HepG2 (cell line): ENCODE measurements at regions not wholly inside any gene's neighbourhood (a gene's known extent, or its start where the extent isn't known, plus 50 kb on each side); places are given as distances from the start of the nearest gene placed in this dataset.

Source experiments
- ATAC-seq: fragments of 200-7000 bp; cut with Tn5 transposase; 3 replicates; pipeline ENCODE4 v1.9.1; 2020; ENCODE audit warnings: mild to moderate bottlenecking, moderate library complexity
- BruUV-seq: library from RNA; stranded (reverse); fragments of 400-500 nt; replicated peaks from 2 replicates; lab custom pipeline; 2021; lab: Mats Ljungman, UMichigan
- CTCF ChIA-PET: fragments of 300-600 bp; formaldehyde crosslinking; extraction: SDS; loops from one replicate; lab custom pipeline; 2021; ENCODE audit warnings: low total read pairs, inconsistent platforms, low intra/inter-chr PET ratio; lab: Yijun Ruan, JAX
- POLR2A ChIA-PET: fragments of 350-600 bp; sonication (Branson Sonifier 250); formaldehyde crosslinking; loops from one replicate; lab custom pipeline; 2020; ENCODE audit warnings: antibody characterized with exemption, inconsistent platforms; lab: Yijun Ruan, JAX
- DNase-seq: peaks from one replicate; pipeline ENCODE4 v3.0.0-alpha.2; 2015; ENCODE audit warnings: low spot score
- FAIRE-seq: peaks from 3 replicates; lab custom pipeline; 2011; peaks lifted over from hg19 to GRCh38; lab: Jason Lieb, UNC
- H2AFZ ChIP-seq: one replicate; pipeline ENCODE4 v1.6.1; 2011; ENCODE audit warnings: low read length, inconsistent platforms
- H3K27ac ChIP-seq: fragments of 300-600 bp; 3 replicates; pipeline ENCODE4 v1.8.0; 2011; ENCODE audit warnings: mixed run types, mild to moderate bottlenecking, mixed read lengths, low read length, inconsistent platforms; ENCODE audit not compliant: insufficient read depth; ENCODE audit errors: extremely low read length
- H3K27me3 ChIP-seq, 2 experiments: fragments of 200-600 bp in 1 of 2; 2 replicates in 1 of 2; 3 replicates in 1 of 2; pipeline versions ENCODE4 v1.6.0 to v1.8.0; 2011; ENCODE audit warnings: low read length in 2 of 2, mild to moderate bottlenecking in 2 of 2, moderate library complexity in 2 of 2, inconsistent platforms in 1 of 2; ENCODE audit not compliant: insufficient read depth in 2 of 2, control insufficient read depth in 1 of 2
- H3K36me3 ChIP-seq, 2 experiments: fragments of 200-600 bp in 1 of 2; replicated peaks in 1 of 2; 2 replicates in 1 of 2; 3 replicates in 1 of 2; pipeline versions ENCODE4 v1.5.1 to v1.8.0; 2011; ENCODE audit warnings: low read length in 2 of 2, inconsistent platforms in 1 of 2; ENCODE audit not compliant: insufficient read depth in 2 of 2, control insufficient read depth in 1 of 2
- H3K4me1 ChIP-seq: 2 replicates; pipeline ENCODE4 v1.5.1; 2012; ENCODE audit warnings: low read length, inconsistent platforms; ENCODE audit not compliant: insufficient read depth
- H3K4me2 ChIP-seq: 2 replicates; pipeline ENCODE4 v1.6.0; 2011; ENCODE audit warnings: low read depth, low read length, inconsistent platforms
- H3K4me3 ChIP-seq, 3 experiments: fragments of 200-600 bp in 1 of 3; sonication (generic), shearing (Covaris generic) in 1 of 3; replicated peaks in 1 of 3; 2 replicates each; pipeline ENCODE4 v1.5.1; 2011 to 2016; ENCODE audit warnings: low read length in 3 of 3, inconsistent platforms in 2 of 3, low read depth in 2 of 3, mild to moderate bottlenecking in 2 of 3, control low read depth in 1 of 3, mixed read lengths in 1 of 3; ENCODE audit not compliant: insufficient read depth in 1 of 3
- H3K79me2 ChIP-seq: one replicate; pipeline ENCODE4 v1.6.1; 2011; ENCODE audit warnings: low read length, inconsistent platforms; ENCODE audit not compliant: insufficient read depth
- H3K9ac ChIP-seq: 2 replicates; pipeline ENCODE4 v1.6.0; 2011; ENCODE audit warnings: mild to moderate bottlenecking, low read depth, low read length, inconsistent platforms; ENCODE audit not compliant: insufficient read depth
- H3K9me3 ChIP-seq: 2 replicates; pipeline ENCODE4 v1.5.1; 2012; ENCODE audit warnings: mild to moderate bottlenecking, low read length
- H4K20me1 ChIP-seq: 2 replicates; pipeline ENCODE4 v1.6.0; 2011; ENCODE audit warnings: inconsistent platforms, mild to moderate bottlenecking, low read length, moderate library complexity; ENCODE audit not compliant: insufficient read depth
- KDM3A ChIP-seq: IDR thresholded peaks from 2 replicates; pipeline ENCODE4 v1.6.1; 2018; ENCODE audit warnings: low read depth, missing compliant biosample characterization
- PCBP1 ChIP-seq: fragments of 200-400 bp; formaldehyde crosslinking; IDR thresholded peaks from 2 replicates; pipeline ENCODE4 v1.6.1; 2017; ENCODE audit warnings: mild to moderate bottlenecking, low read depth, low read length, borderline replicate concordance
- PLRG1 ChIP-seq: fragments of 450-650 bp; conservative IDR thresholded peaks from 2 replicates; pipeline ENCODE4 v1.6.1; 2016
- POLR2AphosphoS2 ChIP-seq: IDR thresholded peaks from 2 replicates; pipeline ENCODE4 v1.6.1; 2011; ENCODE audit warnings: low read depth, low read length, improper control_type of control experiment
- POLR2AphosphoS5 ChIP-seq: IDR thresholded peaks from 2 replicates; pipeline ENCODE4 v1.6.1; 2012; ENCODE audit warnings: low read depth, low read length
- ZBTB21 ChIP-seq: sonication (generic); formaldehyde crosslinking; IDR thresholded peaks from 2 replicates; pipeline ENCODE4 v1.4.0; 2020; ENCODE audit warnings: missing genetic modification reagents
- ZNF121 ChIP-seq: sonication (generic); formaldehyde crosslinking; IDR thresholded peaks from 2 replicates; pipeline ENCODE4 v1.5.0; 2020; ENCODE audit warnings: mild to moderate bottlenecking, missing genetic modification reagents
- ZNF543 ChIP-seq: sonication (generic); formaldehyde crosslinking; IDR thresholded peaks from 2 replicates; pipeline ENCODE4 v1.4.0; 2020; ENCODE audit warnings: mild to moderate bottlenecking, missing genetic modification reagents
- ZNF580 ChIP-seq: IDR thresholded peaks from 2 replicates; pipeline ENCODE4 v1.6.1; 2016; ENCODE audit warnings: low read depth, borderline replicate concordance
- ZNF672 ChIP-seq: sonication (generic); formaldehyde crosslinking; IDR thresholded peaks from 2 replicates; pipeline ENCODE4 v1.8.1; 2022; ENCODE audit warnings: missing genetic modification reagents
- ZNF761 ChIP-seq: sonication (generic); formaldehyde crosslinking; conservative IDR thresholded peaks from 2 replicates; pipeline ENCODE4 v1.4.0; 2020; ENCODE audit warnings: mild to moderate bottlenecking, missing genetic modification reagents
- whole genome bisulfite sequencing: methylation state at CpG from one replicate; pipeline ENCODE4 v1.1.6; 2017; ENCODE audit warnings: low lambda C conversion rate; 5-methylcytosine and 5-hydroxymethylcytosine counted together
- in situ Hi-C: cut with HindIII; loops from 2 replicates; pipeline ENCODE4 v1.10.0; 2017; ENCODE audit warnings: low pct_unique_long_range_greater_than_20kb; ENCODE audit not compliant: extremely low pct_ligation_motif_present
- intact Hi-C: fragments of 100-400 bp; cut with micrococcal nuclease; formaldehyde crosslinking; loops from one replicate; pipeline ENCODE4 v1.10.0; 2022; ENCODE audit not compliant: unreplicated experiment
- TF ChIP-seq, protein P1 (sequence below): sonication (generic); formaldehyde crosslinking; IDR thresholded peaks from 2 replicates; pipeline ENCODE4 v1.4.0; 2020; ENCODE audit warnings: missing genetic modification reagents
- TF ChIP-seq, protein P2 (sequence below): IDR thresholded peaks from 2 replicates; pipeline ENCODE4 v1.6.1; 2016; ENCODE audit warnings: missing genetic modification reagents, missing compliant biosample characterization
- TF ChIP-seq, protein P3 (sequence below): sonication (generic); formaldehyde crosslinking; IDR thresholded peaks from 2 replicates; pipeline ENCODE4 v1.4.0; 2020; ENCODE audit warnings: missing genetic modification reagents

DNA sequence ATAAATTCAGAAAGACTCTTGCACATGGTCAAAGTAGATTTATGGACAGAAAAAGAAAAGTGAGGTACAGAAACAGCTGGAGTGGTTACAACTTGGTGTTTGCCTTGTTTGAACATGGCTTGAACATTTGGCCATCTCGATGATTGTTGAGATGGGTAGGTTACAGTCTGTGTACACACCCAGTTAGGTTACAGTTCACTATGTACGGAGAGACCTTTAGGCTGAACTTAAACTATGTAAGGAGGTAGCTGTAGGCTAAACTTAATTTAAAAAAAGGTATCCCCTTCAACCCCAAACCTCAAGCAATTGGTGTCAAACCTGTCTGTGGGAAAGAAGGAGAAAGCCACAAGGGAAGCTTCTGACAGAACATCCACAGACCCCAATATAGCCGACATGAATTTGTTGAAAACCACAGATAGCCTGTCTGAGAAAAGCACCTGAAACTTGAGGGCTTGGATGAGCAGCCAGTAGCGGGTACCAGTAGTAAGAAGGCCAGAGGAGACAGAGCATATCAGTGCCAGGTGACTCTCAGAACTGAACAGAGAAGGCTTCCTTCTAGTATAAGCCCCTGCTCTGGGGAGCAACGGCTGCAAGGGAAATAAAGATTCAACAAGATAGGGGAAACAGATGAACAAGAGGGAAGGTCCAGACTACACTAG lies 247.9 kb upstream of the GALNTL6 start (continued):
- TF ChIP-seq, protein P1, sequence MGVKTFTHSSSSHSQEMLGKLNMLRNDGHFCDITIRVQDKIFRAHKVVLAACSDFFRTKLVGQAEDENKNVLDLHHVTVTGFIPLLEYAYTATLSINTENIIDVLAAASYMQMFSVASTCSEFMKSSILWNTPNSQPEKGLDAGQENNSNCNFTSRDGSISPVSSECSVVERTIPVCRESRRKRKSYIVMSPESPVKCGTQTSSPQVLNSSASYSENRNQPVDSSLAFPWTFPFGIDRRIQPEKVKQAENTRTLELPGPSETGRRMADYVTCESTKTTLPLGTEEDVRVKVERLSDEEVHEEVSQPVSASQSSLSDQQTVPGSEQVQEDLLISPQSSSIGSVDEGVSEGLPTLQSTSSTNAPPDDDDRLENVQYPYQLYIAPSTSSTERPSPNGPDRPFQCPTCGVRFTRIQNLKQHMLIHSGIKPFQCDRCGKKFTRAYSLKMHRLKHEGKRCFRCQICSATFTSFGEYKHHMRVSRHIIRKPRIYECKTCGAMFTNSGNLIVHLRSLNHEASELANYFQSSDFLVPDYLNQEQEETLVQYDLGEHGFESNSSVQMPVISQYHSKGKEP (CRISPR knock-in tag) = no peak
- TF ChIP-seq POLR2AphosphoS2 = no peak
- no peak for TF ChIP-seq ZNF761

GRCh38 chr4:171561419-171561818 lies 251.8 kb upstream of the GALNTL6 start:
- FAIRE-seq = no peak
- Histone ChIP-seq H3K4me2 (no peak overlapping the region), H3K4me3 (no peak overlapping the region), H3K9ac (no peak overlapping the region), H3K79me2 (no peaks in the 10 kb centered on the region), H3K4me1 (no peaks in the 10 kb centered on the region), H3K9me3 (no peaks in the 10 kb centered on the region), H3K27ac (no peak overlapping the region), H3K27me3 (no peaks in the 10 kb centered on the region), H2AFZ (no peak overlapping the region), H3K36me3 (no peaks in the 10 kb centered on the region), H4K20me1 (no peaks in the 10 kb centered on the region)
- no peak for DNase-seq
- TF ChIP-seq KDM3A (CRISPR knock-in tag) (no peak), PCBP1 (no peak), PLRG1 (no peak), ZNF121 (CRISPR knock-in tag) (no peak), ZBTB21 (CRISPR knock-in tag) (no peak), ZNF672 (CRISPR knock-in tag) (no peak), ZNF580 (no peak), ZNF543 (CRISPR knock-in tag) (no peak), POLR2AphosphoS5 (no peak)
- TF ChIP-seq, protein P2, sequence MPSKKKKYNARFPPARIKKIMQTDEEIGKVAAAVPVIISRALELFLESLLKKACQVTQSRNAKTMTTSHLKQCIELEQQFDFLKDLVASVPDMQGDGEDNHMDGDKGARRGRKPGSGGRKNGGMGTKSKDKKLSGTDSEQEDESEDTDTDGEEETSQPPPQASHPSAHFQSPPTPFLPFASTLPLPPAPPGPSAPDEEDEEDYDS = no peak
- TF ChIP-seq, protein P3, sequence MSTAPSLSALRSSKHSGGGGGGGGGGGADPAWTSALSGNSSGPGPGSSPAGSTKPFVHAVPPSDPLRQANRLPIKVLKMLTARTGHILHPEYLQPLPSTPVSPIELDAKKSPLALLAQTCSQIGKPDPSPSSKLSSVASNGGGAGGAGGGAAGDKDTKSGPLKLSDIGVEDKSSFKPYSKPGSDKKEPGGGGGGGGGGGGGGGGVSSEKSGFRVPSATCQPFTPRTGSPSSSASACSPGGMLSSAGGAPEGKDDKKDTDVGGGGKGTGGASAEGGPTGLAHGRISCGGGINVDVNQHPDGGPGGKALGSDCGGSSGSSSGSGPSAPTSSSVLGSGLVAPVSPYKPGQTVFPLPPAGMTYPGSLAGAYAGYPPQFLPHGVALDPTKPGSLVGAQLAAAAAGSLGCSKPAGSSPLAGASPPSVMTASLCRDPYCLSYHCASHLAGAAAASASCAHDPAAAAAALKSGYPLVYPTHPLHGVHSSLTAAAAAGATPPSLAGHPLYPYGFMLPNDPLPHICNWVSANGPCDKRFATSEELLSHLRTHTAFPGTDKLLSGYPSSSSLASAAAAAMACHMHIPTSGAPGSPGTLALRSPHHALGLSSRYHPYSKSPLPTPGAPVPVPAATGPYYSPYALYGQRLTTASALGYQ = no peak
- POLR2A ChIA-PET = no interaction called here
- intact Hi-C loops (no loop called here), in situ Hi-C loops (no loop called here)
- 0% methylated on average over 1 of the region's 1 CpG for WGBS
- no TSS peak for BruUV-seq
- no peak for ATAC-seq
- CTCF ChIA-PET = no interaction called here
